ENCODE measurements at regions not wholly inside any gene's neighbourhood (a gene's known extent, or its start where the extent isn't known, plus 50 kb on each side); places are given as distances from the start of the nearest gene placed in this dataset.

- H3K79me2 ChIP-seq (ENCODE audit: low read length) = no peaks in the 10 kb centered on the region
- no peak overlapping the region for H3K9ac ChIP-seq (ENCODE audit: low read length)
- TF ChIP-seq CTCF (conservative IDR thresholded peaks at IDR 0.05; ENCODE audit: low read depth, low read length) (no peak), EZH2phosphoT487 (IDR thresholded peaks at IDR 0.05; ENCODE audit: borderline replicate concordance, low read length) (no peak), EZH2 (IDR thresholded peaks at IDR 0.05; ENCODE audit: low read length, unreplicated experiment) (no peak)
- BruUV-seq (replicated peaks) = no TSS peak
- no peaks in the 10 kb centered on the region for H3K9me2 ChIP-seq (replicated peaks; ENCODE audit: low read length)
- H3K27me3 ChIP-seq (ENCODE audit: low read length) = no peaks in the 10 kb centered on the region
- intact Hi-C loops (cut with micrococcal nuclease) = no loop called here
- DNase-seq (no peak), ATAC-seq (no peak)
- no peak overlapping the region for H3K4me3 ChIP-seq (ENCODE audit: low read length)
- POLR2A ChIA-PET (ENCODE audit: unreplicated experiment) = no interaction called here
- no peak overlapping the region for H2AFZ ChIP-seq (ENCODE audit: low read length)
- no peak overlapping the region for H3K4me2 ChIP-seq (ENCODE audit: low read length)
- H3K36me3 ChIP-seq (ENCODE audit: low read depth, low read length) = no peaks in the 10 kb centered on the region
- no peaks in the 10 kb centered on the region for H3K4me1 ChIP-seq (ENCODE audit: insufficient read depth, low read length)
- H3F3A ChIP-seq (ENCODE audit: low read length, unreplicated experiment) = no peaks in the 10 kb centered on the region
- no peaks in the 10 kb centered on the region for H3K9me3 ChIP-seq (ENCODE audit: low read length)
- no peak overlapping the region for H3K27ac ChIP-seq (ENCODE audit: low read length)
- no peaks in the 10 kb centered on the region for H4K20me1 ChIP-seq (ENCODE audit: low read length)
- CTCF ChIA-PET = no interaction called here
Observed at GRCh38 chr2:6103949-6104348, 411.8 kb downstream of the SOX11 start.

GRCh38 chr2:6107290-6107689 lies 415.1 kb downstream of the SOX11 start:
- Histone ChIP-seq H3K36me3 (ENCODE audit: low read depth, low read length) (no peaks in the 10 kb centered on the region), H4K20me1 (ENCODE audit: low read length) (no peaks in the 10 kb centered on the region), H3K79me2 (ENCODE audit: low read length) (no peaks in the 10 kb centered on the region), H3K4me1 (ENCODE audit: insufficient read depth, low read length) (no peaks in the 10 kb centered on the region), H3K4me3 (ENCODE audit: low read length) (no peak overlapping the region), H3K9me3 (ENCODE audit: low read length) (no peaks in the 10 kb centered on the region), H2AFZ (ENCODE audit: low read length) (no peak overlapping the region), H3K27me3 (ENCODE audit: low read length) (no peaks in the 10 kb centered on the region), H3K9me2 (replicated peaks; ENCODE audit: low read length) (no peaks in the 10 kb centered on the region), H3K27ac (ENCODE audit: low read length) (no peak overlapping the region), H3K9ac (ENCODE audit: low read length) (no peak overlapping the region), H3K4me2 (ENCODE audit: low read length) (no peak overlapping the region), H3F3A (ENCODE audit: low read length, unreplicated experiment) (no peaks in the 10 kb centered on the region)
- intact Hi-C loops (cut with micrococcal nuclease) = no loop called here
- POLR2A ChIA-PET (ENCODE audit: unreplicated experiment) = no interaction called here
- CTCF ChIA-PET = no interaction called here
- ATAC-seq (no peak), DNase-seq (no peak)
- no TSS peak for BruUV-seq (replicated peaks)
- TF ChIP-seq EZH2 (IDR thresholded peaks at IDR 0.05; ENCODE audit: low read length, unreplicated experiment) = no peak
- no peak for TF ChIP-seq CTCF (conservative IDR thresholded peaks at IDR 0.05; ENCODE audit: low read depth, low read length)
- TF ChIP-seq EZH2phosphoT487 (IDR thresholded peaks at IDR 0.05; ENCODE audit: borderline replicate concordance, low read length) = no peak

- H3K27me3 ChIP-seq (ENCODE audit: low read length) = no peaks in the 10 kb centered on the region
- H3K36me3 ChIP-seq (ENCODE audit: low read depth, low read length) = no peaks in the 10 kb centered on the region
- no peaks in the 10 kb centered on the region for H3K4me1 ChIP-seq (ENCODE audit: insufficient read depth, low read length)
- no peak for TF ChIP-seq EZH2phosphoT487 (IDR thresholded peaks at IDR 0.05; ENCODE audit: borderline replicate concordance, low read length)
- TF ChIP-seq EZH2 (IDR thresholded peaks at IDR 0.05; ENCODE audit: low read length, unreplicated experiment) = no peak
- no peak for TF ChIP-seq CTCF (conservative IDR thresholded peaks at IDR 0.05; ENCODE audit: low read depth, low read length)
- no peaks in the 10 kb centered on the region for H3F3A ChIP-seq (ENCODE audit: low read length, unreplicated experiment)
- no peaks in the 10 kb centered on the region for H3K9me2 ChIP-seq (replicated peaks; ENCODE audit: low read length)
- no peaks in the 10 kb centered on the region for H4K20me1 ChIP-seq (ENCODE audit: low read length)
- ATAC-seq (no peak), DNase-seq (no peak)
- H3K4me2 ChIP-seq (ENCODE audit: low read length) = no peak overlapping the region
- ChIA-PET CTCF (no interaction called here), POLR2A (ENCODE audit: unreplicated experiment) (no interaction called here)
- H3K4me3 ChIP-seq (ENCODE audit: low read length) = no peak overlapping the region
- no peak overlapping the region for H3K27ac ChIP-seq (ENCODE audit: low read length)
- no peaks in the 10 kb centered on the region for H3K9me3 ChIP-seq (ENCODE audit: low read length)
- intact Hi-C loops (cut with micrococcal nuclease) = no loop called here
- H2AFZ ChIP-seq (ENCODE audit: low read length) = no peak overlapping the region
- no TSS peak for BruUV-seq (replicated peaks)
- H3K9ac ChIP-seq (ENCODE audit: low read length) = no peak overlapping the region
- no peaks in the 10 kb centered on the region for H3K79me2 ChIP-seq (ENCODE audit: low read length)
Observed at GRCh38 chr2:6109831-6110230, 417.6 kb downstream of the SOX11 start.
